HG03095 (cell line): ENCODE measurements at regions not wholly inside any gene's neighbourhood (a gene's known extent, or its start where the extent isn't known, plus 50 kb on each side); places are given as distances from the start of the nearest gene placed in this dataset.

ENCODE experiments used
- ATAC-seq: cut with Tn5 transposase; IDR thresholded peaks from one replicate; pipeline ENCODE4 v1.9.1; 2021; ENCODE audit warnings: moderate library complexity; ENCODE audit not compliant: unreplicated experiment

GRCh38 chr6:56864171-56864616 lies 90.7 kb upstream of the BEND6 start:
- ATAC-seq: no peak

- no peak for ATAC-seq
Observed at GRCh38 chr6:56863366-56863765, 91.5 kb upstream of the BEND6 start.

- ATAC-seq: peak; percentile 53
Observed at GRCh38 chr6:56862415-56863175, 92.3 kb upstream of the BEND6 start.

- no peak for ATAC-seq
Observed at GRCh38 chr6:56860475-56860874, 94.4 kb upstream of the BEND6 start.

- no peak for ATAC-seq
Observed at GRCh38 chr6:56856036-56856580, 98.8 kb upstream of the BEND6 start.

GRCh38 chr6:56854086-56854485 lies 100.8 kb upstream of the BEND6 start:
- ATAC-seq: no peak

- no peak for ATAC-seq
Observed at GRCh38 chr6:56853541-56853940, 101.4 kb upstream of the BEND6 start.

GRCh38 chr6:56852260-56853010 lies 102.5 kb upstream of the BEND6 start:
- peak; percentile 24 for ATAC-seq

- ATAC-seq: peak; percentile 95
Observed at GRCh38 chr6:56851541-56852259, 103.2 kb upstream of the BEND6 start.

GRCh38 chr6:56851074-56851473 lies 103.8 kb upstream of the BEND6 start:
- no peak for ATAC-seq

GRCh38 chr6:56850626-56851025 lies 104.3 kb upstream of the BEND6 start:
- no peak for ATAC-seq

GRCh38 chr6:56849896-56850295 lies 105.0 kb upstream of the BEND6 start:
- no peak for ATAC-seq

GRCh38 chr6:56848105-56848504 lies 106.8 kb upstream of the BEND6 start:
- ATAC-seq: no peak

GRCh38 chr6:56845032-56845431 lies 109.9 kb upstream of the BEND6 start:
- ATAC-seq: no peak

- peak; percentile 78 for ATAC-seq
Observed at GRCh38 chr6:56843476-56844349, 111.2 kb upstream of the BEND6 start.

- peak; percentile 19 for ATAC-seq
Observed at GRCh38 chr6:56842686-56843475, 112.0 kb upstream of the BEND6 start.

- ATAC-seq: no peak
Observed at GRCh38 chr6:56841751-56842150, 113.2 kb upstream of the BEND6 start.

- no peak for ATAC-seq
Observed at GRCh38 chr6:56841381-56841749, 113.5 kb upstream of the BEND6 start.
